ENCODE measurements at regions not wholly inside any gene's neighbourhood (a gene's known extent, or its start where the extent isn't known, plus 50 kb on each side); places are given as distances from the start of the nearest gene placed in this dataset.
"Not testable (repeated sequence)": the region's sequence is repeated elsewhere in the genome, so short reads cannot be mapped to it uniquely, and the experiment has no call there.

GRCh38 chr2:199543606-199544172, 86.0 kb upstream of the SATB2 start:
- 71 to 76% methylated on average over 4 of the region's 4 CpGs for WGBS, 2 donors

DNA sequence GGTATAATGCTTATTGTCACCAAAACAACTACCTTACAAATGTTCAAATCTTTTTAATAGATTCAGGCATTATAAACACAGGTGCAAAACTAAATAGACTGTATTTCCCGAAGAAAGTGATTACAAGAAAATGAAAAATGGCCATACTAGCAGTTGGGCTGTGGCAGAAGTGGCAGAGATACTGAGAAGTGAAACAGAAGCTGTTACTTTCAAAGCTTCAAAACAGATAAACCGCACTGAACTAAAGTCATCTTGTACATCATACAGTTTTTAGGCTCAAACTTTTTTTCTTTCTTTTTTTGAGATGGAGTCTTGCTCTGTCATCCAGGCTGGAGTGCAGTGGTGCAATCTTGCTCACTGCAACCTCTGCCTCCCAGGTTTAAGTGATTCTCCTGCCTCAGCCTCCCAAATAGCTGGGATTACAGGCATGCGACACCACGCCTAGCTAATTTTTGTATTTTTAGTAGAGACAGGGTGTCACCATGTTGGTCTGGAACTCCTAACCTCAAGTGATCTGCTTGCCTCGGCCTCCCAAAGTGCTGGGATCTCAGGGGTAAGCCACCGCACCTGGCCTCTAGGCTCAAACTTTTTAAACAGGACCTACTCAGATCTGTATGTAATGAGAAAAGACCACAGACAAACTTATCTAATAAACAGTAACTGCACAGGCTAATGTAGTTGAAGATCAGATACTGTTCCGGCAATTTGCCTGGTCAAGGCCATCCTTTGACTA, 77.9 kb upstream of the SATB2 start:
- TF ChIP-seq, protein P1, sequence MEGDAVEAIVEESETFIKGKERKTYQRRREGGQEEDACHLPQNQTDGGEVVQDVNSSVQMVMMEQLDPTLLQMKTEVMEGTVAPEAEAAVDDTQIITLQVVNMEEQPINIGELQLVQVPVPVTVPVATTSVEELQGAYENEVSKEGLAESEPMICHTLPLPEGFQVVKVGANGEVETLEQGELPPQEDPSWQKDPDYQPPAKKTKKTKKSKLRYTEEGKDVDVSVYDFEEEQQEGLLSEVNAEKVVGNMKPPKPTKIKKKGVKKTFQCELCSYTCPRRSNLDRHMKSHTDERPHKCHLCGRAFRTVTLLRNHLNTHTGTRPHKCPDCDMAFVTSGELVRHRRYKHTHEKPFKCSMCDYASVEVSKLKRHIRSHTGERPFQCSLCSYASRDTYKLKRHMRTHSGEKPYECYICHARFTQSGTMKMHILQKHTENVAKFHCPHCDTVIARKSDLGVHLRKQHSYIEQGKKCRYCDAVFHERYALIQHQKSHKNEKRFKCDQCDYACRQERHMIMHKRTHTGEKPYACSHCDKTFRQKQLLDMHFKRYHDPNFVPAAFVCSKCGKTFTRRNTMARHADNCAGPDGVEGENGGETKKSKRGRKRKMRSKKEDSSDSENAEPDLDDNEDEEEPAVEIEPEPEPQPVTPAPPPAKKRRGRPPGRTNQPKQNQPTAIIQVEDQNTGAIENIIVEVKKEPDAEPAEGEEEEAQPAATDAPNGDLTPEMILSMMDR (IDR thresholded peaks at IDR 0.05) = no peak
- DNase-seq = no peak
- H3K4me1 ChIP-seq = no peaks in the 10 kb centered on the region
- H3K9me3 ChIP-seq = no peaks in the 10 kb centered on the region
- no peaks in the 10 kb centered on the region for H3K36me3 ChIP-seq
- no peaks in the 10 kb centered on the region for H3K27me3 ChIP-seq
- no peak for ATAC-seq
- H3K4me3 ChIP-seq = no peak overlapping the region
- 77 to 79% methylated on average over 7 of the region's 7 CpGs for WGBS, 2 donors
- intact Hi-C loops (cut with DNase I) = no loop called here
- no peak overlapping the region for H3K27ac ChIP-seq

More at GRCh38 chr2:199543606-199544172, 86.0 kb upstream of the SATB2 start:
- ATAC-seq = no peak
- Histone ChIP-seq H3K9me3 (no peaks in the 10 kb centered on the region), H3K4me3 (no peak overlapping the region), H3K4me1 (no peaks in the 10 kb centered on the region), H3K27me3 (no peaks in the 10 kb centered on the region), H3K36me3 (no peaks in the 10 kb centered on the region), H3K27ac (no peak overlapping the region)
- no peak for DNase-seq
- TF ChIP-seq, protein P1 (IDR thresholded peaks at IDR 0.05) = no peak
- intact Hi-C loops (cut with DNase I) = no loop called here

DNA sequence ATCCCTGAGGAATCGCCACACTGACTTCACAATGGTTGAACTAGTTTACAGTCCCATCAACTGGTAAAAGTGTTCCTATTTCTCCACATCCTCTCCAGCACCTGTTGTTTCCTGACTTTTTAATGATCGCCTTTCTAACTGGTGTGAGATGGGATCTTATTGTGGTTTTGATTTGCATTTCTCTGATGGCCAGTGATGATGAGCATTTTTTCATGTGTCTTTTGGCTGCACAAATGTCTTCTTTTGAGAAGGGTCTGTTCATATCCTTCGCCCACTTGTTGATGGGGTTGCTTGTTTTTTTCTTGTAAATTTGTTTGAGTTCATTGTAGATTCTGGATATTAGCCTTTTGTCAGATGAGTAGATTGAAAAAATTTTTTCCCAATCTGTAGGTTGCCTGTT, 76.1 kb upstream of the SATB2 start:
- H3K36me3 ChIP-seq; H3K9me3 ChIP-seq; H3K27ac ChIP-seq; H3K27me3 ChIP-seq; H3K4me1 ChIP-seq; ATAC-seq; H3K4me3 ChIP-seq; intact Hi-C loops (cut with DNase I); DNase-seq: not testable (repeated sequence)
- WGBS, 2 donors = 84 to 88% methylated on average over 3 of the region's 3 CpGs

- H3K4me3 ChIP-seq = no peak overlapping the region
- TF ChIP-seq, protein P1 (IDR thresholded peaks at IDR 0.05) = no peak
- intact Hi-C loops (cut with DNase I) = no loop called here
- ATAC-seq (no peak), DNase-seq (no peak)
- H3K4me1 ChIP-seq = no peaks in the 10 kb centered on the region
- H3K9me3 ChIP-seq = peaks cover 0 to 6% (median 0%) of the 10 kb centered on the region in 11 donors
- H3K27me3 ChIP-seq = peaks cover 0 to 5% (median 0%) of the 10 kb centered on the region in 7 donors
- 71 to 81% methylated on average over 1 of the region's 1 CpG for WGBS, 2 donors
- no peak overlapping the region for H3K27ac ChIP-seq
- H3K36me3 ChIP-seq = no peaks in the 10 kb centered on the region
Measured at GRCh38 chr2:199527071-199527470, 69.3 kb upstream of the SATB2 start.

Data from heart right ventricle (tissue), 16 donors.